ENCODE measurements at regions not wholly inside any gene's neighbourhood (a gene's known extent, or its start where the extent isn't known, plus 50 kb on each side); places are given as distances from the start of the nearest gene placed in this dataset.
"Not testable (repeated sequence)": the region's sequence is repeated elsewhere in the genome, so short reads cannot be mapped to it uniquely, and the experiment has no call there.

DNA sequence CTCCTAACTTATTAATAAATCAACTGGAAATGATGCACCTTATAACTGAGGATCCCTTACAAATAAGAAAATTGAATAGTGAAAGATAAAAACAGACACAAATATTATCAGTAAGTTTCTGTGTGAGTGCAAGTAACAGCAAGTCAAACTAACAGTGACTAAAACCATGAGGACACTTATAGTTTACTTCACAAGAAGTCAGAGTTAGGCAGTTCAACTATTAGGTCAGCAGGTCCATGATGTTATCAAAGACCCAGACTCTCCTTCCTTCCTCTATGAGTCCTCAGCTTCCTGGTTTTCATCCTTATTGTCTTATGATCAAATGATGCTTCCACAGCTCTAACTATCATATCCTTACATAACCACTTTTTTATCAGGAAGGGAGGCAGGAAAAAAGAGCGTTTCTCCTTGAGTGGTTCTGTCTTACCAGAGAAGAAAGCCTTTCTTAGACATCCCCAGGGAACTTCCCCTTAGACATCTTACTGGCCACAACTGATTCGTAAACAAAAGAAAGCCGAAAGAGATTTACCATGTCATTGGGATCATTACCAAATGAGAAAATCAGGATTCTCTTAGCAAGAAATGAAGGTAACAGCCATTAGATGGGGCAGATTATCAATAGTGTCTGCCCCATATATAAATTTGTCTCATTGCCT lies 114.3 kb upstream of the LRFN2 start:
- no peak for DNase-seq (ENCODE audit: low read depth in 1 of 2, low spot score in 1 of 2)

DNA sequence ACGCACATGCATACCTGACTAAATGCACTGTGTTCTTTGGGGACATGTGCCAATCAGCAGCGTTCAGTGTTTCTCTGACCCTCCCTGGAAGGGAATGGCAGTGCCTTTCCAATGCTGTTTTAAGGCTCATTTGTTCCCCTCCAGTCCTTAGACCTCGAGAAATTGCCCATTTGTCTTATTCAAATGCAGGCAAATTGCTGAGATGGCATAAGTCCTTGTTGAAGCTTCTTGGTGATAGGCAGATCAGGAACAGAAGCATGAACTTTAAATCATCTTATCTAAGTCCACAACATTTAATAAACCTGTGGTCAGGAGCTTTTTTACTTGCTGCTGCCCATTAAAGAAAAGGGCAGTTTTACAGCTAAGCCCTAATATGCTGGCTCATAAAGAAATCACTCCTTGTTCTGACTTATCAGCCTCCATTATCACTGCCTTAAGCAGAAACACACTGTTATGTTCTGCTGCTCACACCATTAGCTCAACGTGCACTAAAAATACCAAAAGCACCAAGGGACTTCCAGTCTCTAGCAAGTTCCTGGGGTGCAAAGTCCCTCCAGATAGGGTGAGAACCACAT lies 112.9 kb upstream of the LRFN2 start:
- no peak for DNase-seq (ENCODE audit: low read depth in 1 of 2, low spot score in 1 of 2)

DNA sequence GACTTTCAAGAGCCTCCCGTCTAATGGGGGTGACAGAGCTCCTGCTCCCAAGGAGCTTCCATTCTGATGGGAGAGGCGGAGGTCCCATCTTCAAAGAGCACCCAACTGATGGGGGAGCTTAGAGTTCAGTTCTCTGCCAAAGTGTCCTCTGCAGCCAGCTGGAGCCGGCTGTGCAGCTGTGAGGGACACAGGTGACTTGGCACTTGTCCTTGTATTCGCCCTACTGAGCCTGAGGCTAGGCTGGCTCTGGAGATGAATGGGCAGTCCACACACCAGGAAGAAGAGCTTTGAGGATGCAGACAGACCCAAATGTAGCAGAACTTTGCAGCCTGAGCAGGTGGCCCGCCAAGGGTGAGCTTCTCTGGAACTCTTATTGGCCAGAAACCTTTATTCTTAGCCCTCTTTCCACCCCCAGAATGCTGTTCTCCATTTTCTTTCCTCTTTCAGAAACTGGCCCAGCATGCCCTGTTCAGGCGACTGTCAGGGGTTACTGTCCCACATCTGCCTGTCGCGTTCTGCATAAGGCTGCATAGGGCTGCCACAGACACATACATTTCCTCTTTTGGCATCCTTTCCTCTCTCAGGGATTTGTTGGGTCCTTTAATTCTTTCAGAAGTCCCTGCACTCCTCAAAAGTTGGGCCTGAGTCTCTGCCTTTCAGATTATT lies 108.7 kb upstream of the LRFN2 start:
- DNase-seq (ENCODE audit: low read depth in 1 of 2, low spot score in 1 of 2), result no peak

DNA sequence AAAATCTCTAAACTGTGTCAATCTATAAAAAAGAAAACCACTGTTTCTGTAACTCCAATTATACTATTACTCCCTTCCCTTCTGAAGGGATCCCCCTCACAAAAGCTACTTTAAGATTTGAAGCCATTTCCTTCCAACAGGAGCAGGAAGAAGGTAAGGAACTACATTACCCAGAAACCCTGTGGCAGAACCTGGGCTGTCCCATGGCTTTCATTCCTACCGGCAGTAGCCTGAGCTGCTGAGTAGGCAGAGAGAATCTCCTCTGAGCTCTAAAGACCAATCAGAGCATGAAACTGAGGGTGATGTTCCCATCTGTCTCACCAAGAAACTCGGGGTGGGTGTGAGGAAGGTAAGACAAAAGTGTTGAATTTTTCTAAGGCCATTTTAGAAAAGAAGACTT lies 108.0 kb upstream of the LRFN2 start:
- DNase-seq (ENCODE audit: low read depth in 1 of 2, low spot score in 1 of 2), result no peak

DNA sequence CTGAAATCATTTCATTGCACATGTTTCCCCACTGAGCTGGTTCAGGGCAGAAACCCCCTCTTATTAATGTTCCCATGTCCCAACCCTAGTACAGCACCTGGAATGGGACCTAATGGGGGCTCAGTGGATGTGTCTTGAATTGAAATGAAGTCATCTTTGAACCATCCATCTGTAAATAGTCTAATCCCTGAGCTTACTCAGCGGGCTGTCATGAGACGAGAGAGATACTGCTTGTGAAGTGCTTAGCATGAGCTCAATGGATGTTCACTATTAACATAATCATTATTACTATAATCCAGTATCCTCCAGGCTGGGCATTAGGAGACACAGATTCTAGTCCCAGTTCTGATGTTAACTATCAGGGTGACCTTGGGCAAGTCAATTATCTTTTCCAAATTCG lies 106.6 kb upstream of the LRFN2 start:
- no peak for DNase-seq (ENCODE audit: low read depth in 1 of 2, low spot score in 1 of 2)

DNA sequence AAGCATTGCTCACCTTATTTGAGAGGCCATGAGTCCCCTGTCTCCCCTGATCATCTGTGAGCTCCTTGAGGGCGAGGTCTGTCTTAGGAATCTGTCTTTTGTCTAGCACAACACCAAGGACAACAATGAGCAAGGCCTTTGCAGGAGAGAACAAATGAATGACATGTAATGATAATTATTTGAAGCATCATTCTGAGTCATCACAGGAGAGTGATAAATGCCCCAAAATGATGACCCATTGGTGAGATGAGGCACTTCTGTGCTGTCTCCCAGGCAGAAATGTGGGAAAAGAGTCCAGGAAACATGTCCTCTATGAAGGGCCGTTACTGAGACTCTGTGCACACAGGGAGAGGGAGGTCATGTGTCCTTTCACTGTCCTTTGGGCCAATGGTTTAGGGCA lies 105.2 kb upstream of the LRFN2 start:
- DNase-seq (ENCODE audit: low read depth in 1 of 2, low spot score in 1 of 2), result no peak

DNA sequence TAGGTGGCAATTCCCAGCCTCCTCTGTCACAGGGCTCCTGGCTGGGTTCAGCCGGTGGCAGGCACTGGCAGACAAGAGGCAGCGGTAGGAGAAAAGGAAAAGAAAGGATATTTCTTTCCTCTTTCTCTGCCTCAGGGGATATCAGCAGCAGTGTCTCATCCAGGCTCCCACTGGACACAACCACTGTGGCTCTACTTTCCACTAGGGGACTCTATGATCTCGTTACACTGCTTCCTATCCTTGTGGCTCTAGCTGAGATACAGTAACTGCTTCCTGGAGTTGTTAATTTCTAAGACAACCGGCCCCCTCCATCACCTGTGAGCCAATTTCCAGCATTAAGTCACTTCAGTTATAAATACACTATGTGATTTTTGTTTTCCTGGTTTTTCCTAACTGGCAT lies 102.0 kb upstream of the LRFN2 start:
- DNase-seq (ENCODE audit: low read depth in 1 of 2, low spot score in 1 of 2), result no peak

DNA sequence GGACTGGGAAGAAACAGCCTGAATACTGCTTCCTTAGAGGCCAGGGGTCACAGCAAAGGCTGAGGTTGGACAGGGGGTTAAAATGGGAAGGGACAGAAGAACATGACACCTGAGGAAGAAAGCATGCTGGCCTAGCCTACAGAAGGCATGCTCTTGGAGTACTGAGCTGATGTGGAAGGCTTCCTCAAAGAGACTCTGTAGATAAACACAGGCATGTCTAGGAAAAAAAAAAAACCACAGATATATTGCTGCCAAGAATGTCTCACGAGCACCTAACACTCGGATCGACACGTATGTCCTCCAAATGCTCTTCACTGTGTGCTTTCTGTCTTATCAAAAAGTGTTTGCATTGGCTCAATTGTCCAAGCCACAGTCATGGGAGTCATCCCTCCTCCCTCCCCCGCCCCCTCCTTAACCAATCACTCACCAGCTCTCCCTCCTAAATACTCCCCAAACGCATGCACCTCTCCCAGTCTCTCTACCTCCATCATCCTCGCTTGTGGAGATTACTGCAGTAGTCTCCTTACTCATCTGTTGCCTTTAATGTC lies 101.1 kb upstream of the LRFN2 start:
- DNase-seq (ENCODE audit: low read depth in 1 of 2, low spot score in 1 of 2), result no peak

DNA sequence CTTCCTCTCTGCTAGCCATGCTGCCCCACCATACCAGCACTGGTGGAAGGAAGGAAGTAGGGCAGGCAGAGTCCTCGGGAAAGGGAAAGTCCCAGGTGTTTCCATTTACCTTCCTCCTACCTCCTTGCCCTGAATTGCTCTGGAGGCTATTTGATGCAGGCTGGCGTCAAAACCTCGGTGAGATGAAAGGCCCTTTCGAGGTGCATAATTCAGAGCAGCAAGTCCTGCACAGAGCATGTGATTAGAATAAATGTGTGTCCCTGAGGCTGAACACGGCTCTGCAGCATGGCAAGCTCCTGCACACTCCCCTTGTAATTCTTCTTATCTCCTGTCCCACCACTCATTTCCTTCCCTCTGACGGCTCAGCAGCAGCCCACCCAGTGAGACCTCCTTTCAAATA lies 98.7 kb upstream of the LRFN2 start:
- no peak for DNase-seq (ENCODE audit: low read depth in 1 of 2, low spot score in 1 of 2)

DNA sequence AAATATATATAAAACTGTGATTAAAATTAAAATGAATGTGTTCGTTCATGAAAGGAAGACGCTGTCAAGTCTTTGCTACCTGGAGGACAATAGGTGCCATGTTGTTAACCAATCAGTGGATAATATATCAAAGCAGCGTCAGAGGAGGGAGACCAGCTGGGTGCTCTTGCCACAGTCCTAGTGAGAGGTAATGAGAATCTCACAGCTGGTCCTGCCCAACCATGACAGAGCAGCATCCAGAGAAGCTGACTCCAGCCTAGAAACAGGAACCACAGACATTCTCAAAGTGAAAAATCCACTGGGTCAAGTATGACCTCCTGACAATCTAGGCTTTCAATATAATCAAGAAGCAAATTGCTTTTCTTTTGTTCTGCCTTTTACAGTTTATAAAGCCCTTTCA lies 94.5 kb upstream of the LRFN2 start:
- no peak for DNase-seq (ENCODE audit: low read depth in 1 of 2, low spot score in 1 of 2)

DNA sequence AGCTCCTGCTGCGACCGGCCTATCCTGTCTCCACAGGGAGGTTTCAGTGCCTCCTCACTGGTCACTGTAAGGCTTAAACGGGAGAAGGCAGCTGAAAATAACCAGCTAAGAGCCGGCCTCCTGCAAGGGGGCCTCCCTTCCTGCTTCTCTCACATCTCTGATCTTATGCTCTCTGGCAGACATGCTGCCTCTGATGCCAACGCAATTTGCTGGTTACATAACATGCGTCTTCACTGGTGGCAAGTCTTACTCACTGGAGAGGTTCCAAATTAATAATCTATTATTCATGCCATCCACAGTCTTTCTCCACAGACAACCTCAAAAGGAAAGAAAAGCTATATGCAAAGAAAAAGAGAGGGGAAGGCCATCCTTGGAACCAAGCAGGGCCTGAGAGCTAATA lies 91.8 kb upstream of the LRFN2 start:
- no peak for DNase-seq (ENCODE audit: low read depth in 1 of 2, low spot score in 1 of 2)

DNA sequence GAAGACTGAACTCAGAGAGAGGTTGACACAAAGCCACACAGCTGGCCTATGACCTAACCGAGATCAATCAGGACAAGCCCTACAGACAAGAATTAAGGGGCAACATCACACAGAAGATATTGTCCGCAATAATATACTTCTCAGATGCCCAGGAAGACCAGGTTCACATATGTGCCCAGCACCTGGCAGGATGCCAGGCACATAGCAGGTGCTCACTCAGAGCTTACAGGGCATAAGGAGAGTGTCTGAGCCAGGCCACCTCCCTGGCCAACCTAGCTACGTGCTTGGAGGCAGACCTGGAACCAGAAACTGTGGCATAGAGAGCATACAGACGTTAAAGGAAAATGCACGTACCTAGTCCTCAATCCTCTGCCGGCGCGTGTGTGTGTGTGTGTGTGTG lies 87.0 kb upstream of the LRFN2 start:
- DNase-seq (ENCODE audit: low read depth in 1 of 2, low spot score in 1 of 2), result no peak

DNA sequence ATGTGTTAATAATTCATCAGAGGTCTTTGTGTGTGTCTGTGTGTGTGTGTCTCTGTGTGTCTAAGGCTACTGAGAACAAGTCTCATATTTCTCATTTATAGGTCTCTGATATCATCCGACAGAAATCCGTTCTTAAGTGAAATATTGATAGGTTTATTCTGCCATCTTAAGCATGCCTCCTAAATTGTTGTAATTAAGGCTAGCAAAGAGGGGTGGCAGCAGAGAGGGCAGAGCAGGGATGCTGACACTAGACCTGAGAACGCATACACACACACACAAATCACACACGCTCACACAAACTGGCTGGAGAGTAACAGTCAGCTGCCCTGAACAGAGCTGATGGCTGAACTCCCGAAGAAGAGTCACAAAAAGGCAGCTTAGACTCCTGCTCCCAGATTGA lies 84.9 kb upstream of the LRFN2 start:
- DNase-seq (ENCODE audit: low read depth in 1 of 2, low spot score in 1 of 2), result no peak

DNA sequence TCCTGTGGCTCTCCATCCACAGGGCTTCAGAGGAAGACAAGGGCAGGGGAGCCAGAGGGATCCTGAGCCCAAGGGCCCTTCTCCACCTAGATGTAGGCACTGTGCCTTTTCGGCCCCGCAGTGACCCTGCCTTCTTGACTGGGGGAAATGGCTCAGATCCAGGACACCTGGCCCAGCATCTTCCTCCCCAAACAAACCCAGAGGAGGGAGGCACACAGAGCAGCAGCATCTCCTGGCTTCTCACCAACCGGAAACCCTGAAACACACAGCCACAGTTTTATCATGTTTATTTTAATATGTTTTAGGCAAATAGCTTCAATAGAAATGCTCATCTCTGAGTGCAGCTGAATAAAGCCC lies 84.5 kb upstream of the LRFN2 start:
- DNase-seq (ENCODE audit: low read depth in 1 of 2, low spot score in 1 of 2), result no peak

DNA sequence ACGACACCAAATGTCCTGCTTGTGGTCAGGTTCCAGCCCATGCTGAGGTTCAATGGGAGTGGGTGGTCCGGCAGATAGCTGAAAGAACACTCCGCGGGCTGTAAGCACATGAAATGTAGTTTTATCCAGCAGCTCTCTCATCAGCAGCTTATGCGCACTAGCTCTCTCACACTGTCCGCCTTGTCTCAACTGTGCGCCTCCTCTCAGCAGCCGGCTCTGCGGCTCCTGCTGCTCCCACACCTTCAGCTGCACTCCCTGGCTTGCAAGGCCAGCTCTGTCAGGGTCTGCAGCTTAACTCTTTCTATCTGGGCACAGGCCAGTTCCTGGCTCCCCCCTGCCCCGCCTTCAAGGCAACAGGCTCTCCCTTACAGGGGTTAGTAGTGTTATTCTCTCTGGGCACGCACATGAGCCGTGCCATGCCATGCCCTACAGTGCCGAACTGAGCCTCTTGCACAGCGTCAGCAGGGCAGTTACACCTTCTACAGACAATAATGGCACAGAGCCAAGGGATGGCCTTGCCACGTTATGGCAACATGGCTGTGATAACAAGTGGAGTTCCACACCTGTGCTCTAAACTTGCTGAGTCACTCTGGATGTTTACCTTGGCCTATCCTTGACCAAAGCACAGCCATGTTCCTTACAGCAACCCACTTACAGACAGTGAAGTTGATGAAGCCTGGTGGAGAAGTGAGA lies 84.0 kb upstream of the LRFN2 start:
- no peak for DNase-seq (ENCODE audit: low read depth in 1 of 2, low spot score in 1 of 2)

DNA sequence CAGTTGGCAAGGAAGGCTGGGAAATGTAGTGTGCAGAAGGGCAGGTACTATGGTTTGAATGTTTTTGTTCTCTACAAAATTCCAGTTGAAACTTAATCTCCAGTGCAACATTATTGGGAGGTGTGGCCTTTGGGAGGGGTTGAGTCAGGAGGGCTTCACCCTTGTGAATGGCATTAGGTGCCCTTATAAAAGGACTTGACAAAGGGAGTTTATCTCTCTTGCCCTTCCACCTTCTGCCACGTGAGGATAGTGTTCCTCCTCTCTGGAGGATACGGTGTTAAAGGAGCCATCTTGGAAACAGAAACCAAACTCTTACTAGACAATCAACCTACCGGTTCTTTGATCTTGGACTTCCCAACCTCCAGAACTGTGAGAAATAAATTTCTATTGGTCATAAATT lies 82.2 kb upstream of the LRFN2 start:
- no peak for DNase-seq (ENCODE audit: low read depth in 1 of 2, low spot score in 1 of 2)

DNA sequence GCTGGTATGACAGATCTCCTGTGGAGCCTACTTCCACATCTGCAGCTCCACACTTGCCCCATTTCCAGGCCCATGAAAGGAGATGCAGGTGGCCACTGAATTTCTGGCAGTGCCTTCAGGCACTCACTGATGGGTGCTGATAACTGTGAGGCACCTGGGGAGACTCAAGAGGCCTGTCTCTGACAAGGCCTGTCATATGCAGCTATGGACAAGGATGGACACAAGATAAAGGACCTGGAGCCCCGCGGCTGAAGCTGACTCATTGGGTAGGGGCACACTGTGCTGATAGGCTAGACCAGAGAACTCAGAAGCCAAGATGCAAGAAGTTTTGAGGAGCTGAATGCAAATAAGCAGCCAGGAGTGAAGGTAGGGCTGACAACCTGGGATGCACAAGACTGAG lies 81.0 kb upstream of the LRFN2 start:
- DNase-seq (ENCODE audit: low read depth in 1 of 2, low spot score in 1 of 2), result no peak

DNA sequence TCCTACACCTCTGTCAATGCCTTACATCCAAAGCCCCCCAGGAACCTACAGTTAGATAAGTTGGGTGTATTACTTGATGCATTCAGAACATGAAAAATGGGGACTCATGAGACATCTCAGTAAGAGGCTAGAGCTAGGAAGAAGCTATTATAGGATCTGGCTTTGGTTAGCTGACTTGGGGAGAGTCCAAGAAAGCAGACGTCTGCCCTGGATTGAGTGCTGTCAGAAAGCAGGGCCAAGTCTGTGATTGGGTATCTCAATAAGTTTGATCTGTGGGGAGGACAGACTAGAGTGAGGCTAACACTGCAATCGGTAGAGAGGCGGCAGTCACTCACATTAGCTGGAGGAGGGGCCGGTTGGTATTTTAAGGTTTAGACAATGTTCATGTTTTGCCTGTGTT lies 79.4 kb upstream of the LRFN2 start:
- DNase-seq (ENCODE audit: low read depth in 1 of 2, low spot score in 1 of 2), result no peak

DNA sequence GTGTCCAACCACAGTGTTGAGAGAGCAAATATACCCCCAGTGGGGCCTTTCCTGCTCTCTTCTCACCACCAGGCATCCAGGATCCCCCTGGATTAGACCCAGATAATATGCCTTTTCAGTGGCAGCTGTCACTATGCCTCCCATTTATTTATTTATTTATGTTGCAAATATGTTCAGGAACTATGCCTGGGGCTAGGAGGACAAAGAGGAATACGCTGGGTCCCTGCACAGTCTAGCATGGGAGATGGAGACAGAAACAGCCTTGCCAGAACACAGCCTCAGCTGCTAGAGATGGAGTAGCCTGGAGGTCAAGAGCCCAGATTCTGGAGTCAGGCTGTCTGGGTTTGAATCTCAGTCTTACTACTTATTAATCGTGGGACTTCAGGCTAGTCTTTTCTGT lies 74.6 kb upstream of the LRFN2 start:
- no peak for DNase-seq (ENCODE audit: low read depth in 1 of 2, low spot score in 1 of 2)

DNA sequence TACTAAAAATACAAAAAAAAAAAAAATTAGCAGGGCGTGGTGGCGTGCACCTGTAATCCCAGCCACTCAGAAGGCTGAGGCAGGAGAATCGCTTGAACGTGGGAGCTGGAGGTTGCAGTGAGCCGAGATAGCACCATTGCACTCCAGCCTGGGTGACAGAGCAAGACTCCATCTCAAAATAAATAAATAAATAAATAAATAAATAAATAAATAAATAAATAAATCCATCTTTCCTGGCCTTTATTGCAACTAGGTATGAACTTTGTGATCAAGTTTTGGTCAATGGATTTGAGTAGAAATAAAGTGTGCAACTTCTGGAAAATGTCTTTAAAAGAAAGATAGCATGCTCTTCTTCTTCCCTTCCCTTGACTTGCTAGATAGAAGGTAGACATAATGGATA lies 69.6 kb upstream of the LRFN2 start:
- DNase-seq (ENCODE audit: low read depth in 1 of 2, low spot score in 1 of 2), result not testable (repeated sequence)

DNA sequence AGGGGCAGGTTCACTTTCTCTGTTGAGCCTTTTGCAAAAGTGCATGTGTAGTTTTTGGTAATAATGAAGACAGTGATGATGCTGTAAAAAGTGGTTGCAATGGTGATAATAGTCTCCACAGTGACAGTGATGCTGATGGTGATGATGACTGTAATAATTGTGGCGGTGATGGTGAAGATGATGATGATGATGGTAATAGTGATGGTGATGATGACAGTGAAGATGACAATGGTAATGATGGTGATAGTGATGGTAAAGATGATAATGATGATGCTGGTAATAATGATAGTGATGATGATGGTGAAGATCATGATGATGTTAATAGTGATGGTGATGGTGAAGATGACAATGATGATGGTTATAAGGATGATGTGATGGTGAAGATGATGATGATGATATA lies 67.7 kb upstream of the LRFN2 start:
- DNase-seq (ENCODE audit: low read depth in 1 of 2, low spot score in 1 of 2), result no peak

DNA sequence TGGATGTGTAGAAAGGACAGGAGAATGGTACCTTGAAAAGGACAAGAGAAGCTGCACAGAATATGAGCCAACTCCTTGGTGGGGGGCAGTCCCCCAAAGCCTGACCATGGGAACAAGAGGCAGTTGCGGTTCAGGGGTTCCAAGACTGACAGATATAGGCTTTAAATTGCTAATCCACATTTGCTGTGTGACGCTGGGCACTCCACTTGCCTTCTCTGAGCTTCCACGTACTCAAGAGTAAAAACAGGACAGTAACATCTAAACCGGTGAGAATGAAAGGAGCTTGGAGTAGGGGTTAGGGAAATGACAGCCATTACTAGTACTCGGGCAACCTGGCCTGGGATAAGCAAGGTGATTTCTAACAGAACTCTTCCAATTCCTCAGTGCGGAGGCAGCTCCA lies 57.9 kb upstream of the LRFN2 start:
- no peak for DNase-seq (ENCODE audit: low read depth in 1 of 2, low spot score in 1 of 2)

Data from activated CD4-positive, alpha-beta T cell treated with anti-CD3 and anti-CD28 coated beads, Interleukin-2, amount 50 U/mL, for 24 hours (primary cell).